GM12874 (cell line): ENCODE measurements at regions not wholly inside any gene's neighbourhood (a gene's known extent, or its start where the extent isn't known, plus 50 kb on each side); places are given as distances from the start of the nearest gene placed in this dataset.

Experiments used
- CTCF ChIP-seq: IDR thresholded peaks from 2 replicates; pipeline ENCODE4 v1.5.1; 2011; ENCODE audit warnings: low read depth, mild to moderate bottlenecking, control low read depth, low read length, moderate library complexity; ENCODE audit not compliant: insufficient read depth

DNA sequence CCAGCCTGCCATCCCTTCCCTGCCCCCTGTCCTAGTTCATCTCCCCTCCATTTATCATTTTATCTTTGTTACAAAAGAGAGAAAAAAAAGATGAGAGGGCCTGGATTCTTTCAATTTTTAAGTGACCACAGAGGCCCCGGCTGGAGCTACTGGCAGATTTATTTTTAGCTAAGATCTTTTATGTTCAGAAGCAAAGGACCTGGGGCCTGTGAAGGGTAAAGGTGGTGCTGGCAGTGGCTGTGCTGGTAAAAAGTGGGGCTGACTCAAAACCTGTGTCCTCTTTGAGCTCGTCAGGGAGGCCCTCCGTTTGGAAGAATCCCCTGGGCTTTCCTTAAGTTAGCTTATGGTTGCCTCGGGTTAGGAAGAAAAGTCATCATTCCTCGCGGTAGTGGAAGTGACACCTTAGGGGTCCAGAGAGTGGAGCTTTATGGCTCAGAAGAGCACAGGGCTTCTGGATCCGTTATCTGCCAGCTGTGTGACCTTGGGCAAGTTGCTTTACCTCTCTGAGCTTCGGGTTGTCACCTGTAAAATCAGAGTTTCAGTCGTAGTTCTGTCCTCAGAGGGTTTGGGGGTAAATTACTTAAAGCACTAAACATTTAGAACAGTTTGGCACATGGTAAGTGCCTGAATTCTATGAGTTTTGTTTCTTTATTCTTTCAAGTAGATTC, 923.8 kb upstream of the EEF2KMT start:
- no peak for TF ChIP-seq CTCF

- TF ChIP-seq CTCF = no peak
Measured at GRCh38 chr16:6020162-6020985, 922.8 kb upstream of the EEF2KMT start.

DNA sequence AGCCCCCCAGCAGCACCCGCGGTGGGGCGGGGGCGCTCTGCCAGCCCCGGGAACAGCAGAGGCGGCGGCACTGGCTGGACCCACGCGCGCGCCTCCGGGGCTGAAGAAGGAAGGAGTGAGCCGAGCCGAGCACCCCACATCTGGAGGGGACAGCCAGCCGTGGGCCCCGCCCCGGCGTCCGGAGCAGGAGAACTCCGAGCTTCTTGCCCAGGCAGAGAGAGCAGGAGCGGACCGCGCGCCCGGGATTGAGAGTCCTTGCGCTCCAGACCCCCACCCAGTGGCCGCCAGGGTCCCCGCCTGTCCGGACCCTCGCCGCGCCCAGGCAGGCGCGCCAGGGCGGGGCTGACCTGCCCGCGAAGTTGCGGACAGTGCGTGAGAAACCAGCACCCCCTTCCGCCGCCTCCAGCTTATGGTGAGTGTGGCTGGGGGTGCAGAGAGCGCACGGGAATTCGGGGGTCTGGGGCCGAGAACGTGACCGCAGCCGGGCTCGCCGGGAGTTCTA, 921.9 kb upstream of the EEF2KMT start:
- no peak for TF ChIP-seq CTCF

GRCh38 chr16:6018848-6019489, 921.4 kb upstream of the EEF2KMT start:
- TF ChIP-seq CTCF = no peak

DNA sequence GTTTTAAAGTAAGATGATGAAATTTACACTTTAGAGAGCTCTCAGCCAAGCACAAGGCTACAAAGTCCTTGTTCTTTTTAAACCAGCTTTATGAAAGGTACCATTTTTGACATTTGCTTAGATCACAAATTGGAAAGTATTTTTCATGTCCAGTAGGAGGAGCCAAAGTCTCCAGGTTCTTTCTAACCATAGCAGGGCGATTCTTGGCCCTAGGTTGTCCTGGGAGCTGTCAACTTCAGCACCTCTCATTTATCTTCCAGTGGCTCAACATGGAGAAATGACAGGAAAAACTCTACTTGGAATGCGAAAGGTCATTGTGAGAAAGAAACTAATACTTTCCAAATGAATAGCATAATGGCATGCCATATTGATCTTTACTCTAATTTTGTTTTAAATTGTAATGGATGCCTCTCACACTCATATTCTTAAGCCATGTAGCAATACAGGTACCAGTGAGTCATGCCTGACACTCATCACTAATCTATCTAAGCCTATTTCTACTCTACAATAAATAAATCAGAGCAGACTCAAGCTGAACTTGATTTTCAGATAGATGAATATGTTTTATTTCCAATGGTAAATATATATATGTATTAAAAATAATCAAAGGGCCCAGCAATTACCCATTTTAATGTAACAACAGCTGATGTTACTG, 919.1 kb upstream of the EEF2KMT start:
- TF ChIP-seq CTCF = no peak

DNA sequence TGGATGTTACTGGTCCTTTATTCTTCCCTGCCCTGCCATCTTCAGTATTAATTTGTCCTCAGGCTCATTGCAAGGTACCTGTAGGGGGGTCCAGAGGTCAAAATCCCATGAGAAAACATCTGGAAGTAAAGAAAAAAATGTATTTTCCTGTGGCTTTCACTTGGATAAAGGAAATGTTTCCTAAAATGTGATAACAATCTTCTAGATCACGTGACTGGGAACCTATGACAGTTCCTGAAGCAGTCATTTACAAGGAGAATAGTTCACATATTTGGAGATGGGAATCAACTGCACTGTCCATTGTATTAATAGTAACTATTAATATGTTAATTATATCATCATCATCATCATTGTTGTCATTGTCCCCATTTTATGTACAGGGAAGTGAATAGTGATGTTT, 915.1 kb upstream of the EEF2KMT start:
- no peak for TF ChIP-seq CTCF

- no peak for TF ChIP-seq CTCF
Measured at GRCh38 chr16:6009151-6009550, 911.6 kb upstream of the EEF2KMT start.
